GM06990 (cell line): ENCODE measurements at regions not wholly inside any gene's neighbourhood (a gene's known extent, or its start where the extent isn't known, plus 50 kb on each side); places are given as distances from the start of the nearest gene placed in this dataset.

Experiments
- DNase-seq: peaks from one replicate; pipeline ENCODE4 v3.0.0-alpha.2; 2011; ENCODE audit not compliant: insufficient read length; ENCODE audit errors: extremely low read depth
- H3K27me3 ChIP-seq: replicated peaks from 2 replicates; pipeline ENCODE4 v1.6.0; 2011; ENCODE audit warnings: low read length; ENCODE audit not compliant: control insufficient read depth, insufficient read depth
- H3K36me3 ChIP-seq: 2 replicates; pipeline ENCODE4 v1.5.1; 2011; ENCODE audit warnings: low read length; ENCODE audit not compliant: control insufficient read depth, insufficient read depth
- H3K4me3 ChIP-seq: replicated peaks from 2 replicates; pipeline ENCODE4 v1.5.1; 2011; ENCODE audit warnings: low read depth, mild to moderate bottlenecking, control low read depth, low read length
- CTCF ChIP-seq: IDR thresholded peaks from 2 replicates; pipeline ENCODE4 v1.5.1; 2011; ENCODE audit warnings: low read length, control low read depth, mild to moderate bottlenecking, inconsistent platforms; ENCODE audit not compliant: insufficient read depth, poor library complexity, severe bottlenecking

DNA sequence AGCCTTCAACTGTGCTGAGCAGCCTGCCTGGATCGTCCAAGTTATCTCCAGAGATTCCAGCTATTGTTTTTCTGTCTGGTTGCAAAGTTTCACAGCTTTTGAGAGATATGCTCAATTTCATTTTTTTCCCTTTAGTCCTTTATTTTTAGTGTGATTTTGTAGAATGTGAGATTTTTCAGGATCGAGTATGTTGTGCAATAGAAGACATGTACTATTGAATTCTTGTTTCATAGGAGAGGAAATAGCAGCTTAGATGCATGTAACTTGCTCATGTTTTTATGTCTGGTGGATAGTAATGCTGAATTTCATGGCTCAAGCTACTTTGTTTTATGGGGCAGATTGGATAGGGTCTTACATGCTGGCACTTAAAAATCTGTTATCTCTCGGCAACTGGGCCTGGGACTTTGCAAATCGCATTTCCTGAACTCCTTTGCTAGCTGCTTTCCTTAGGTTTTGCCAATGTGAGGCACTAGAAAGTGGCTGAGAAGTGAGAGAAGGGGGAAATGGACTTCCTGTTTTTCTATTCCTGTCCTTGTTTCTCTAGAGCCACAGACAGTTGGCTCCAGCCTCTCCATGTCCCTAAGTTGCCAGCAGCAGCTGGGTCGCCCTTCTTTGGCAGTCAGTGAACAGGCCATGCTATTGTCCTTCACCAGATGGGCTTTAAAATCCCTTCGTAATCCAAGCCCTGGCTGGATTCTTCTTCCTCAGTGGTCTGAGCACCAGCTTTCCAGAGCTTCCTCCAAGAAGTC is 101.4 kb upstream of the PDE4B start:
- TF ChIP-seq CTCF, result no peak
- H3K4me3 ChIP-seq, result no peak overlapping the region
- no peak for DNase-seq
- no peaks in the 10 kb centered on the region for H3K27me3 ChIP-seq
- H3K36me3 ChIP-seq, result no peaks in the 10 kb centered on the region

- Histone ChIP-seq H3K4me3 (no peak overlapping the region), H3K27me3 (no peaks in the 10 kb centered on the region), H3K36me3 (no peaks in the 10 kb centered on the region)
- no peak for TF ChIP-seq CTCF
- no peak for DNase-seq
Observed at GRCh38 chr1:65691972-65692371, 100.7 kb upstream of the PDE4B start.

DNA sequence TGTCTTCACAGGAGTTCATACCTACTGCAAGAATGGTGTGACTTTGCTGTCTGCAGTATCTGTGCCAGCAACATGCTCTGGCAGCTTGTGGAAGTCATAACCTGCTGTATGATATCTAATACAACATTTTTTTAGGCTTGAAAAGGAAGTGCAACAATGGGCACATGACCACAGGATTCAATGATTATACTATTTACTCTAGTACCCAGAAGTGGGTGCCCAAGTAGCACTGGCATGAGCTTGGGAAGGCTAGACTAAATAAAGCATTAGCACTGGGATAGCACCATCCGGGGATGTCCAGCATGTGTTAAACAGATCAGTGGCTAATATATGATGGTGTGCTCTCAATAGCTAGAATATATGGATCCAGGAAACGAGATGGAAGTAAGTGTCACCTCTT is 98.6 kb upstream of the PDE4B start:
- Histone ChIP-seq H3K27me3 (no peaks in the 10 kb centered on the region), H3K36me3 (no peaks in the 10 kb centered on the region), H3K4me3 (no peak overlapping the region)
- DNase-seq, result no peak
- TF ChIP-seq CTCF, result no peak

- TF ChIP-seq CTCF, result no peak
- no peak for DNase-seq
- Histone ChIP-seq H3K27me3 (no peaks in the 10 kb centered on the region), H3K36me3 (no peaks in the 10 kb centered on the region), H3K4me3 (no peak overlapping the region)
Observed at GRCh38 chr1:65694933-65695332, 97.8 kb upstream of the PDE4B start.

DNA sequence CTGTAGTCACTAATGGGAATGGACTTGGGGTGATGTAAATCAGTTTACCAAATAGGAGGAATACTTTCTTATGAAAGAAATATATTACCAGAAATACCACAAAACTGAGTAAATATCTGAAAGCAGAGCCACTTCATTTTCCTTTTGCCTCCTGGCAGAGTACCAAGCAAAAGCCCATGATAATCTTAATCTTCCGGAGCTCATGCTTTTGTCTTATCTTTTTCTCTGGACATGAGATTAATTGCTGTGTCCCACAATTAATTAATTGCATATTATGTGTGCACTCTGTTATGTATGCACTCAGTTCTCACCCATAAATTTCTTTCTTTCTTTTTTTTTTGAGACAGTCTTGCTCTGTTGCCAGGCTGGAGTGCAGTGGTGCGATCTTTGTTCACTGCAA is 94.1 kb upstream of the PDE4B start:
- no peak for TF ChIP-seq CTCF
- Histone ChIP-seq H3K36me3 (no peaks in the 10 kb centered on the region), H3K27me3 (no peaks in the 10 kb centered on the region), H3K4me3 (no peak overlapping the region)
- DNase-seq, result no peak

DNA sequence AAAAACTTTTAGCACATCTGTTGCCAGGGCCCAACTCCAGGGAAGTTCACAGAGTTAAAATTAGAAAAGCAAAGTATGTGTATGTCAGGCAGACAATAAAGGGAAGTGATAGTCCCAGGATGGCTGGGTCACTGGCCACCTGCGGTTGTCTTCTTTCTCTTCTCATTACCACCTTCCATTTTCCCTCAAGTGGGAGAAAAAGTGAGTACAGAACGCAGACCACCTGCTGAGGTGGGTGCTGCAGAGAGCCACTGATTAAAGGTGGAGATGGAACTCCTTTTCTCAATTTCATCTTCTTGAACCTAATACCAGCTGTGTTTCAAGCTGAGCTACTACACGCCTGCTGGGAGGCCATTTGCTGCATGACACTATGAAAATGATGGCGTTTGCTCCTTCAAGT is 88.8 kb upstream of the PDE4B start:
- no peaks in the 10 kb centered on the region for H3K27me3 ChIP-seq
- H3K4me3 ChIP-seq, result peak overlapping the region; percentile 20; the same call in 1 of the 2 replicates
- H3K36me3 ChIP-seq, result no peaks in the 10 kb centered on the region
- no peak for TF ChIP-seq CTCF
- peak; percentile 24 for DNase-seq
